Gastrocnemius medialis (tissue), 4 donors: ENCODE measurements at regions not wholly inside any gene's neighbourhood (a gene's known extent, or its start where the extent isn't known, plus 50 kb on each side); places are given as distances from the start of the nearest gene placed in this dataset.

Experiments used
- ATAC-seq, 2 donors: fragments of 150-250 bp; one replicate each; pipeline ENCODE4 v1.9.1; 2016
- DNase-seq, 2 donors: peaks; one replicate each; pipeline ENCODE4 v3.0.0-alpha.2; 2019
- H3K27ac ChIP-seq, 4 donors: fragments of 200-600 bp; sonication (generic); 1 replicate in 1 of 4; 2 replicates in 3 of 4; pipeline ENCODE4 v1.5.1; 2016 to 2018; ENCODE audit warnings: mild to moderate bottlenecking in 2 of 4, moderate library complexity in 1 of 4
- H3K27me3 ChIP-seq, 3 donors: fragments of 200-600 bp; sonication (generic) in 2 of 3; 1 replicate in 1 of 3; 2 replicates in 2 of 3; pipeline versions ENCODE4 v1.5.1 to v1.6.0; 2016 to 2019; ENCODE audit warnings: mild to moderate bottlenecking in 1 of 3, moderate library complexity in 1 of 3
- H3K36me3 ChIP-seq, 2 donors: fragments of 200-600 bp; sonication (generic) in 1 of 2; one replicate each; pipeline ENCODE4 v1.5.1; 2017 to 2018
- H3K4me1 ChIP-seq, 2 donors: fragments of 200-600 bp; sonication (generic) in 1 of 2; one replicate each; pipeline ENCODE4 v1.5.1; 2016 to 2017; ENCODE audit warnings: mild to moderate bottlenecking in 2 of 2
- H3K4me3 ChIP-seq, 4 donors: fragments of 200-600 bp; sonication (generic) in 3 of 4; 1 replicate in 1 of 4; 2 replicates in 3 of 4; pipeline ENCODE4 v1.5.1; 2016 to 2019; ENCODE audit warnings: mild to moderate bottlenecking in 2 of 4
- H3K9me3 ChIP-seq, 3 donors: fragments of 200-600 bp; sonication (generic) in 2 of 3; 1 replicate in 1 of 3; 2 replicates in 2 of 3; pipeline ENCODE4 v1.5.1; 2016 to 2019
- CTCF ChIP-seq, 5 experiments: fragments of 450-650 bp in 3 of 5; fragments of 200-600 bp in 2 of 5; sonication (generic) in 2 of 5; IDR thresholded peaks in 4 of 5; conservative IDR thresholded peaks in 1 of 5; 1 replicate in 4 of 5; 2 replicates in 1 of 5; pipeline ENCODE4 v1.5.1; 2016 to 2019; ENCODE audit warnings: antibody characterized with exemption in 5 of 5, mild to moderate bottlenecking in 3 of 5, moderate library complexity in 3 of 5
- POLR2A ChIP-seq, 2 donors: fragments of 450-650 bp; IDR thresholded peaks; one replicate each; pipeline ENCODE4 v1.6.1; 2017; ENCODE audit warnings: antibody characterized with exemption in 2 of 2, mild to moderate bottlenecking in 2 of 2, moderate library complexity in 2 of 2
- in situ Hi-C, 4 donors: fragments of 200-750 bp; cut with MboI; loops; one replicate each; pipeline versions ENCODE4 v1.15.0 to v1.8.0; 2017; ENCODE audit warnings: low sequenced_read_pairs in 4 of 4
- intact Hi-C: fragments of 100-400 bp; cut with DNase I; formaldehyde crosslinking; loops from one replicate; pipeline ENCODE4 v1.15.1; 2023; ENCODE audit warnings: low total_unique reads

- Histone ChIP-seq H3K9me3 (no peaks in the 10 kb centered on the region), H3K36me3 (no peaks in the 10 kb centered on the region), H3K27me3 (no peaks in the 10 kb centered on the region), H3K4me1 (no peaks in the 10 kb centered on the region), H3K27ac (no peak overlapping the region), H3K4me3 (no peak overlapping the region)
- intact Hi-C loops (no loop called here), in situ Hi-C loops (no loop called here)
- DNase-seq (no peak), ATAC-seq (no peak)
- TF ChIP-seq CTCF (IDR thresholded peaks at IDR 0.05 in 4 of 5, conservative IDR thresholded peaks at IDR 0.05 in 1 of 5) = no peak
- no peak for TF ChIP-seq POLR2A (IDR thresholded peaks at IDR 0.05)
Observed at GRCh38 chr3:31219131-31219843, 313.4 kb upstream of the STT3B start.

GRCh38 chr3:31220431-31220830 is 312.3 kb upstream of the STT3B start:
- DNase-seq = no peak
- ATAC-seq = no peak
- no peaks in the 10 kb centered on the region for H3K27me3 ChIP-seq
- TF ChIP-seq POLR2A (IDR thresholded peaks at IDR 0.05) = no peak
- TF ChIP-seq CTCF (IDR thresholded peaks at IDR 0.05 in 4 of 5, conservative IDR thresholded peaks at IDR 0.05 in 1 of 5) = no peak
- H3K4me1 ChIP-seq = no peaks in the 10 kb centered on the region
- H3K4me3 ChIP-seq = no peak overlapping the region
- in situ Hi-C loops = no loop called here
- H3K27ac ChIP-seq = no peak overlapping the region
- H3K9me3 ChIP-seq = no peaks in the 10 kb centered on the region
- intact Hi-C loops = no loop called here
- no peaks in the 10 kb centered on the region for H3K36me3 ChIP-seq

GRCh38 chr3:31223278-31223677 is 309.4 kb upstream of the STT3B start:
- intact Hi-C loops = no loop called here
- ATAC-seq = no peak
- no peaks in the 10 kb centered on the region for H3K27me3 ChIP-seq
- H3K9me3 ChIP-seq = no peaks in the 10 kb centered on the region
- in situ Hi-C loops = no loop called here
- no peaks in the 10 kb centered on the region for H3K4me1 ChIP-seq
- no peak overlapping the region for H3K27ac ChIP-seq
- TF ChIP-seq POLR2A (IDR thresholded peaks at IDR 0.05) (no peak), CTCF (IDR thresholded peaks at IDR 0.05 in 4 of 5, conservative IDR thresholded peaks at IDR 0.05 in 1 of 5) (no peak)
- no peak for DNase-seq
- no peaks in the 10 kb centered on the region for H3K36me3 ChIP-seq
- no peak overlapping the region for H3K4me3 ChIP-seq

- no peak for ATAC-seq
- Histone ChIP-seq H3K4me1 (no peaks in the 10 kb centered on the region), H3K9me3 (no peaks in the 10 kb centered on the region), H3K27ac (no peak overlapping the region), H3K4me3 (no peak overlapping the region), H3K36me3 (no peaks in the 10 kb centered on the region), H3K27me3 (no peaks in the 10 kb centered on the region)
- in situ Hi-C loops = no loop called here
- TF ChIP-seq POLR2A (IDR thresholded peaks at IDR 0.05) (no peak), CTCF (IDR thresholded peaks at IDR 0.05 in 4 of 5, conservative IDR thresholded peaks at IDR 0.05 in 1 of 5) (no peak)
- DNase-seq = no peak
- intact Hi-C loops = no loop called here
Observed at GRCh38 chr3:31224936-31225335, 307.8 kb upstream of the STT3B start.

GRCh38 chr3:31225923-31226322 is 306.8 kb upstream of the STT3B start:
- TF ChIP-seq CTCF (IDR thresholded peaks at IDR 0.05 in 4 of 5, conservative IDR thresholded peaks at IDR 0.05 in 1 of 5) (no peak), POLR2A (IDR thresholded peaks at IDR 0.05) (no peak)
- ATAC-seq (no peak), DNase-seq (no peak)
- Histone ChIP-seq H3K9me3 (no peaks in the 10 kb centered on the region), H3K27ac (no peak overlapping the region), H3K36me3 (no peaks in the 10 kb centered on the region), H3K4me1 (no peaks in the 10 kb centered on the region), H3K4me3 (no peak overlapping the region), H3K27me3 (no peaks in the 10 kb centered on the region)
- in situ Hi-C loops = no loop called here
- intact Hi-C loops = no loop called here
